Neural progenitor cell (in vitro differentiated cells): ENCODE measurements at regions not wholly inside any gene's neighbourhood (a gene's known extent, or its start where the extent isn't known, plus 50 kb on each side); places are given as distances from the start of the nearest gene placed in this dataset.

ENCODE experiments used
- CTCF ChIP-seq: fragments of 200-600 bp; sonication (generic); IDR thresholded peaks from 2 replicates; pipeline ENCODE4 v1.5.1; 2017; ENCODE audit warnings: antibody characterized with exemption, mild to moderate bottlenecking
- EZH2 ChIP-seq: fragments of 200-600 bp; sonication (generic); IDR thresholded peaks from 2 replicates; pipeline ENCODE4 v1.6.1; 2017; ENCODE audit warnings: antibody characterized with exemption, mild to moderate bottlenecking, moderate library complexity
- EZH2phosphoT487 ChIP-seq: fragments of 200-600 bp; sonication (generic); IDR thresholded peaks from 2 replicates; pipeline ENCODE4 v1.6.1; 2017; ENCODE audit warnings: antibody characterized with exemption

- TF ChIP-seq EZH2 (no peak), CTCF (no peak), EZH2phosphoT487 (no peak)
These were observed 203.7 kb upstream of the ZNF804A start for GRCh38 chr2:184394642-184395041.
